ENCODE measurements at regions not wholly inside any gene's neighbourhood (a gene's known extent, or its start where the extent isn't known, plus 50 kb on each side); places are given as distances from the start of the nearest gene placed in this dataset.
"Not testable (repeated sequence)": the region's sequence is repeated elsewhere in the genome, so short reads cannot be mapped to it uniquely, and the experiment has no call there.

- in situ Hi-C loops (cut with MboI; ENCODE audit: low pct_unique_long_range_greater_than_20kb, low sequenced_read_pairs) = no loop called here
- DNase-seq = no peak
Observed at GRCh38 chr11:92053216-92053615, 171.4 kb upstream of the FAT3 start.

- DNase-seq = no peak
- in situ Hi-C loops (cut with MboI; ENCODE audit: low pct_unique_long_range_greater_than_20kb, low sequenced_read_pairs) = no loop called here
Observed at GRCh38 chr11:92050305-92050704, 174.3 kb upstream of the FAT3 start.

GRCh38 chr11:92048415-92048814 lies 176.2 kb upstream of the FAT3 start:
- in situ Hi-C loops (cut with MboI; ENCODE audit: low pct_unique_long_range_greater_than_20kb, low sequenced_read_pairs) = no loop called here
- DNase-seq = no peak

GRCh38 chr11:92046103-92046502 lies 178.5 kb upstream of the FAT3 start:
- in situ Hi-C loops (cut with MboI; ENCODE audit: low pct_unique_long_range_greater_than_20kb, low sequenced_read_pairs) = no loop called here

GRCh38 chr11:92045301-92045700 lies 179.3 kb upstream of the FAT3 start:
- in situ Hi-C loops (cut with MboI; ENCODE audit: low pct_unique_long_range_greater_than_20kb, low sequenced_read_pairs) = no loop called here
- DNase-seq = no peak

More at GRCh38 chr11:92046103-92046502, 178.5 kb upstream of the FAT3 start:
- no peak for DNase-seq

GRCh38 chr11:92035488-92035887 lies 189.1 kb upstream of the FAT3 start:
- in situ Hi-C loops (cut with MboI; ENCODE audit: low pct_unique_long_range_greater_than_20kb, low sequenced_read_pairs) = no loop called here
- no peak for DNase-seq

- in situ Hi-C loops (cut with MboI; ENCODE audit: low pct_unique_long_range_greater_than_20kb, low sequenced_read_pairs); DNase-seq: not testable (repeated sequence)
Observed at GRCh38 chr11:92027136-92027535, 197.5 kb upstream of the FAT3 start.

DNA sequence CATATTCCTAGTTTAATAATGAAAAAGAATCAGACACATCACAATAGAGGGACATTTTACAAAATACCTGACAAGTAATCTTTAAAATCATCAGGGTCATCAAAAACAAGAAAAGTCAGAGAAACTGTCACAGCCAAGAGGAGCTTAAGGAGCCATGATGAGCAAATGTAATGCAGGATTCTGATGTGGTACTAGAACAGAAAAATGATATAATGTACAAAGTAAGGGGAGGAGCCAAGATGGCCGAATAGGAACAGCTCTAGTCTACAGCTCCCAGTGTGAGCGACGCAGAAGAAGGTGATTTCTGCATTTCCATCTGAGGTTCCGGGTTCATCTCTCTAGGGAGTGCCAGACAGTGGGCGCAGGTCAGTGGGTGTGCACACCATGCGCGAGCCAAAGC lies 198.0 kb upstream of the FAT3 start:
- in situ Hi-C loops (cut with MboI; ENCODE audit: low pct_unique_long_range_greater_than_20kb, low sequenced_read_pairs) = no loop called here
- DNase-seq = no peak

GRCh38 chr11:92024788-92025187 lies 199.8 kb upstream of the FAT3 start:
- DNase-seq = no peak
- in situ Hi-C loops (cut with MboI; ENCODE audit: low pct_unique_long_range_greater_than_20kb, low sequenced_read_pairs) = no loop called here

- in situ Hi-C loops (cut with MboI; ENCODE audit: low pct_unique_long_range_greater_than_20kb, low sequenced_read_pairs) = no loop called here
- no peak for DNase-seq
Observed at GRCh38 chr11:92022499-92022898, 202.1 kb upstream of the FAT3 start.

- in situ Hi-C loops (cut with MboI; ENCODE audit: low pct_unique_long_range_greater_than_20kb, low sequenced_read_pairs) = no loop called here
Observed at GRCh38 chr11:92018332-92018731, 206.3 kb upstream of the FAT3 start.

DNA sequence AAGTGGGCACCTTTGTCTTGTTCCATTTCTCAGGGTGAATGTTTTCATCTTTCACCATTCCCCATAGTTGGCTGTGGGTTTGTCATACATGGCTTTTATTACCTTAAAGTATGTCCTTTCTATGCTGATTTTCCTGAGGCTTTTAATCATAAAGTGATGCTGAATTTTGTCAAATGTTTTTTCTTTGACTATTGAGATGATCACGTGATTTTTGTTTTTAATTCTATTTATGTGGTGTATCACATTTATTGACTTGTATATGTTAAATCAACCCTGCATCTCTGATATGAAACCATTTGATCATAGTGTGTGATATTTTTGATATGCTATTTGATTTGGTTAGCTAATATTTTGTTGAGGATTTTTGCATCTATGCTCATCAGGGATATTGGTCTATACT lies 216.4 kb upstream of the FAT3 start:
- DNase-seq = no peak

More at GRCh38 chr11:92018332-92018731, 206.3 kb upstream of the FAT3 start:
- DNase-seq = no peak

GRCh38 chr11:92002568-92002967 lies 222.1 kb upstream of the FAT3 start:
- in situ Hi-C loops (cut with MboI; ENCODE audit: low pct_unique_long_range_greater_than_20kb, low sequenced_read_pairs) = no loop called here
- no peak for DNase-seq

More for the DNA sequence above, 216.4 kb upstream of the FAT3 start:
- in situ Hi-C loops (cut with MboI; ENCODE audit: low pct_unique_long_range_greater_than_20kb, low sequenced_read_pairs) = no loop called here

DNA sequence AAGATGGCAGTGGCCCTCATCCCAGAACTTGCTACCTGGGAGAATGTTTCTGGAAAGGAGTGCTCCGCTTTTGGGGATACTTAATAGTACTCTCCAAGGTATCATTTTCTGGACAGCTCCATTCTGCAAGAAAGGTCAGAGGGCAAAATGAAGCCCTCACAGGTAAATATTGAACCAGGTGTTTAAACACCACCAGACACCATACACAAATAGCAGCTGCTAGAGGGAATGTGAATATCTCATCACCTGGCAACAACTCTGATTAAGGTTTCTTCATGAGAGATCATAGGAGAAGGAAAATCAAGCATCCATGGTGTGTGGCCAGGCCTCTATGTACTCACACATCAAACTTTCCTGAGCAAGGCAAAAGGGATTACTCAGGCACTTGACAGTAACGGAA lies 226.1 kb upstream of the FAT3 start:
- in situ Hi-C loops (cut with MboI; ENCODE audit: low pct_unique_long_range_greater_than_20kb, low sequenced_read_pairs) = no loop called here
- no peak for DNase-seq

GRCh38 chr11:91997226-91997625 lies 227.4 kb upstream of the FAT3 start:
- in situ Hi-C loops (cut with MboI; ENCODE audit: low pct_unique_long_range_greater_than_20kb, low sequenced_read_pairs) = no loop called here
- no peak for DNase-seq

DNA sequence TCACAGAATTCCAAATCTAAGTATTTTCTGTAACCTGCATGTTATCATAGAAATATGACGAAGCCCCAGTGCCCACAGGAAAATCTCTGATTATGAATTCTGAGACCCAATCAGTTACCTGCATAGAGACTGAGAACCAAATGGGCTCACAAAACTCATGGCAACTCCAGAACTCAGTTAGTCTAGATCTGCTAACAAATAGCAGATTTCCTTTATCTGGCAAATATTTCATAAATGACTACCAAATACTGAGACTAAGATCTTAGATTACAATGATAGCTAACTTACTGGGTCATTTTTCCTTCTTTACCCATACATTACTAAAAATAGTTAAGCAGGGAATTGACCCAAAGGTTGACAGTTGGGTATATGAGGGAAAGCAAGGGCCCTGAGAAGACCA lies 228.1 kb upstream of the FAT3 start:
- DNase-seq = no peak
- in situ Hi-C loops (cut with MboI; ENCODE audit: low pct_unique_long_range_greater_than_20kb, low sequenced_read_pairs) = no loop called here

GRCh38 chr11:91988443-91988842 lies 236.2 kb upstream of the FAT3 start:
- in situ Hi-C loops (cut with MboI; ENCODE audit: low pct_unique_long_range_greater_than_20kb, low sequenced_read_pairs); DNase-seq: not testable (repeated sequence)

GRCh38 chr11:91986218-91986617 lies 238.4 kb upstream of the FAT3 start:
- DNase-seq = no peak
- in situ Hi-C loops (cut with MboI; ENCODE audit: low pct_unique_long_range_greater_than_20kb, low sequenced_read_pairs) = no loop called here

DNA sequence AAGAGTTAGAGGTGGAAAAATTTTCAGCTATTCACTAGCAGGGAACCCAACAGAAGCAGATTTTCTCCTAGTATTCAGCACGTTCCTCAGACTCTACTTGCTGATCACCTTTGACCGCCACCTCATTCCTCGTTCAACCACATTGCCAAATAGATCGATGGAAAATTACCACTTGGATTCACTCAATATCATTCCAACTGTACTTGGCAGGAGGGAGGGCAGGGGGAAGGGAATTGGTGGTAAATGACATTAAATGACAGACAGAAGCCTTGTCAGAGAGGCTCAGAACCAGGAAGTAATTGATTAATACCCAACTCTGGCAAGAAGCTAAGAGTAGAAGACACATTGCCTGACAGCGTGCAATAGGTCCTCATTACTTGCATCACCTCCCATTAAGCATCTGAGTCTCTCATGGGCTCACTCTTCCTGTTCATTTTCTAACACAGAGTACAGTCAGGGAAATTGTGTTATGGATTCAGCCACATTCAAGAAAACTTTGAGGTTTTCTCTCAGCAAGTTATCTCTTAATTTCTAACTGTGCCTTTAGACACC lies 240.5 kb upstream of the FAT3 start:
- no peak for DNase-seq
- in situ Hi-C loops (cut with MboI; ENCODE audit: low pct_unique_long_range_greater_than_20kb, low sequenced_read_pairs) = no loop called here

DNA sequence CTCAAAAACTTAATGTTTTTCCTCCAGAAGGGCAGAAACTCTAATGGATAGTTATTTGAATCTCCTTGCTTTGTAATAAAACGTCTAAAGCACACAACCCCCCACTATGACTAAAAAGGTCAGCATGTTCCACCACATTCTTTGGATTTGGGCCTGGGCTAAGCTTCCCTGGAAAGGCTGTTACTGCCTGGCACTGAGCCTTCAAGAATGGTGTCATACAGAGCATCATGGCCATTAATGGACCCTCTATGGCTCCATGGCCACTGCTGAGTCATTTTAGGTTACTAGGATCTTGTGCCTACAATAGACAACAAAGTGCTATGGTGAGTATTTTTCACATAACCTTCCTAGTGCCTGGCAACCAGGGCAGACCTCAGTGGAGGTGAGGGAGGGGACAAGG lies 242.6 kb upstream of the FAT3 start:
- in situ Hi-C loops (cut with MboI; ENCODE audit: low pct_unique_long_range_greater_than_20kb, low sequenced_read_pairs) = no loop called here
- no peak for DNase-seq

DNA sequence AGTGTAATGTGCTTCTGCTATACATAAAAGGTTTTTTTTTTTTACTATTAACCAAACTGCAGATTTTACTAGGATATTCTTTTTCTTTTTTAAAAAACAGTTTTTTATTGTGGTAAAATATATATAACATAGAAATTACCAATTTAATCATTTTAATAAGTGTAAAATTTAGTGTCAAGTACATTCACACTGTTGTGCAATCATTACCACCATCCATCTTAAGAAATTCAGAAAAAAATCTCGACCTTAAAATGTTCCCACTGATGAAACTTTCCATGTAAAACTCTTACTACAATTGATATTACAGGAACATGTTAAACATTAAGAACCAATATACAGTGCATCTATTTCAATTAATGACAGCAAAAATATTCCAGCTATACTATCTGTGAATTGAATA lies 244.8 kb upstream of the FAT3 start:
- DNase-seq = no peak
- in situ Hi-C loops (cut with MboI; ENCODE audit: low pct_unique_long_range_greater_than_20kb, low sequenced_read_pairs) = no loop called here

GRCh38 chr11:91978747-91979146 lies 245.9 kb upstream of the FAT3 start:
- in situ Hi-C loops (cut with MboI; ENCODE audit: low pct_unique_long_range_greater_than_20kb, low sequenced_read_pairs) = no loop called here

More at GRCh38 chr11:91978747-91979146, 245.9 kb upstream of the FAT3 start:
- DNase-seq = no peak
